C4-2B (cell line): ENCODE measurements at regions not wholly inside any gene's neighbourhood (a gene's known extent, or its start where the extent isn't known, plus 50 kb on each side); places are given as distances from the start of the nearest gene placed in this dataset.

ENCODE experiments used
- ZFX ChIP-seq: fragments of 450-650 bp; IDR thresholded peaks from 2 replicates; pipeline ENCODE4 v1.6.1; 2017
- TF ChIP-seq, protein P1 (sequence below): fragments of 450-650 bp; conservative IDR thresholded peaks from 2 replicates; pipeline ENCODE4 v1.5.1; 2017; ENCODE audit warnings: mild to moderate bottlenecking

DNA sequence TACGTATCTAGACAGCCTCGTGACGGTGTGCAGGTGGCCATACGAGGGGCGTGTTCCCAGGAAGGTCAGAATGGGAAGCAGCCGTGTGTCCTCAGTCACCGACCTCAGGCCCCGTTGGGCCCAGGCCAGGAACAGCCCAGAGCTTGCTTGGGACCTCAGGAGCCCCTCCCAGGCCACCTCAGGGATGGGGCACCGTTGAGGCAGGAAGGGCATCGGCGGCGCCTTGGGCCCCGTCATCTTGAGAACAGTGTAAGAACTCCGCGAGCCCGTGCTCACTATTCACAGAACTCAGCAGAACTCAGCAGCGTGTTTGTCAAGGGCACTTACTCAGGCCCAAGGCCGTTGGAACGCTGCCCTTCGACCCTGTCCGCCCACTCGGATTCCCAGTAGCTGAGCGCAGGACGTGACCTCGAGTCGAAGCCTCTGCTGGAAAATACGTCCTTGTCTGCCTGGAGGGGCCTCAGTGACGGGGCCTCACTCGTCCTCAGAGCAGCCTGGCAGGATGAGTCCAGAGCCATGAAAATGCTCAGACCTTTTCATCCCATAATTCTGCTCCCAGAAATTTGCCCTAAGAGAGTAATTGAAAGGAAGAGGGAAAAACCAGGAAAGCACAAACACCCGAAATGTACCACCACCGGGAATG, 1134.8 kb downstream of the BRD1 start:
- TF ChIP-seq, protein P1, sequence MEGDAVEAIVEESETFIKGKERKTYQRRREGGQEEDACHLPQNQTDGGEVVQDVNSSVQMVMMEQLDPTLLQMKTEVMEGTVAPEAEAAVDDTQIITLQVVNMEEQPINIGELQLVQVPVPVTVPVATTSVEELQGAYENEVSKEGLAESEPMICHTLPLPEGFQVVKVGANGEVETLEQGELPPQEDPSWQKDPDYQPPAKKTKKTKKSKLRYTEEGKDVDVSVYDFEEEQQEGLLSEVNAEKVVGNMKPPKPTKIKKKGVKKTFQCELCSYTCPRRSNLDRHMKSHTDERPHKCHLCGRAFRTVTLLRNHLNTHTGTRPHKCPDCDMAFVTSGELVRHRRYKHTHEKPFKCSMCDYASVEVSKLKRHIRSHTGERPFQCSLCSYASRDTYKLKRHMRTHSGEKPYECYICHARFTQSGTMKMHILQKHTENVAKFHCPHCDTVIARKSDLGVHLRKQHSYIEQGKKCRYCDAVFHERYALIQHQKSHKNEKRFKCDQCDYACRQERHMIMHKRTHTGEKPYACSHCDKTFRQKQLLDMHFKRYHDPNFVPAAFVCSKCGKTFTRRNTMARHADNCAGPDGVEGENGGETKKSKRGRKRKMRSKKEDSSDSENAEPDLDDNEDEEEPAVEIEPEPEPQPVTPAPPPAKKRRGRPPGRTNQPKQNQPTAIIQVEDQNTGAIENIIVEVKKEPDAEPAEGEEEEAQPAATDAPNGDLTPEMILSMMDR, result no peak
- no peak for TF ChIP-seq ZFX
